GM23338 (cell line): ENCODE measurements at regions not wholly inside any gene's neighbourhood (a gene's known extent, or its start where the extent isn't known, plus 50 kb on each side); places are given as distances from the start of the nearest gene placed in this dataset.

Experiments used
- ATAC-seq: fragments of 200-7000 bp; cut with Tn5 transposase; 3 replicates; pipeline ENCODE4 v1.9.1; 2020
- DNase-seq: peaks from one replicate; pipeline ENCODE4 v3.0.0-alpha.2; 2015; ENCODE audit warnings: low spot score
- H2AFZ ChIP-seq: fragments of 200-600 bp; sonication (generic); 2 replicates; pipeline ENCODE4 v1.8.0; 2016; ENCODE audit warnings: antibody characterized with exemption, mild to moderate bottlenecking, moderate library complexity
- H3F3A ChIP-seq: fragments of 200-600 bp; sonication (generic); replicated peaks from 2 replicates; pipeline ENCODE4 v1.8.0; 2017; ENCODE audit warnings: antibody characterized with exemption, mixed run types, low read depth
- H3K27ac ChIP-seq: fragments of 200-600 bp; sonication (generic); 2 replicates; pipeline ENCODE4 v1.6.1; 2016; ENCODE audit warnings: low read depth
- H3K27me3 ChIP-seq: fragments of 200-600 bp; sonication (generic); 2 replicates; pipeline ENCODE4 v1.8.0; 2016; ENCODE audit warnings: mild to moderate bottlenecking, mixed run types, moderate library complexity; ENCODE audit not compliant: insufficient read depth
- H3K36me3 ChIP-seq: fragments of 200-600 bp; sonication (generic); 2 replicates; pipeline ENCODE4 v1.8.0; 2016; ENCODE audit warnings: mild to moderate bottlenecking; ENCODE audit not compliant: insufficient read depth
- H3K4me1 ChIP-seq: fragments of 200-600 bp; sonication (generic); 2 replicates; pipeline ENCODE4 v1.8.0; 2016; ENCODE audit warnings: mild to moderate bottlenecking, moderate library complexity; ENCODE audit not compliant: insufficient read depth
- H3K4me2 ChIP-seq: fragments of 200-600 bp; sonication (generic); 2 replicates; pipeline ENCODE4 v1.7.1; 2017; ENCODE audit warnings: mixed run types
- H3K4me3 ChIP-seq: fragments of 200-600 bp; sonication (generic); 2 replicates; pipeline ENCODE4 v1.6.1; 2016; ENCODE audit warnings: mixed run types
- H3K79me2 ChIP-seq: fragments of 200-600 bp; sonication (generic); replicated peaks from 2 replicates; pipeline ENCODE4 v1.8.0; 2017; ENCODE audit warnings: mild to moderate bottlenecking; ENCODE audit not compliant: insufficient read depth
- H3K9me2 ChIP-seq: fragments of 200-600 bp; sonication (generic); 2 replicates; pipeline ENCODE4 v1.8.0; 2017; ENCODE audit not compliant: insufficient read depth
- H4K20me1 ChIP-seq: fragments of 200-600 bp; sonication (generic); replicated peaks from 2 replicates; pipeline ENCODE4 v1.8.0; 2017; ENCODE audit warnings: mild to moderate bottlenecking; ENCODE audit not compliant: insufficient read depth
- H3K27ac Mint-ChIP-seq: 2 replicates; pipeline ENCODE4 v1.8.0; 2020; ENCODE audit warnings: inconsistent platforms, mild to moderate bottlenecking, moderate library complexity, mixed read lengths
- H3K27me3 Mint-ChIP-seq: 3 replicates; pipeline ENCODE4 v1.8.0; 2022; ENCODE audit warnings: low read depth, mild to moderate bottlenecking, moderate library complexity, mixed read lengths, inconsistent platforms; ENCODE audit not compliant: insufficient read depth, poor library complexity
- H3K36me3 Mint-ChIP-seq: 3 replicates; pipeline ENCODE4 v1.8.0; 2021; ENCODE audit warnings: low read depth, mild to moderate bottlenecking, inconsistent platforms, moderate library complexity, mixed read lengths
- H3K4me1 Mint-ChIP-seq: 3 replicates; pipeline ENCODE4 v1.8.0; 2020; ENCODE audit warnings: mild to moderate bottlenecking, inconsistent platforms, mixed read lengths
- H3K4me3 Mint-ChIP-seq: 3 replicates; pipeline ENCODE4 v1.8.0; 2021; ENCODE audit warnings: moderate library complexity, mild to moderate bottlenecking, inconsistent platforms, mixed read lengths
- H3K9me3 Mint-ChIP-seq: 3 replicates; pipeline ENCODE4 v1.8.0; 2020; ENCODE audit warnings: moderate library complexity, mild to moderate bottlenecking, inconsistent platforms, mixed read lengths
- CREB1 ChIP-seq: fragments of 250-450 bp; sonication (Bioruptor Pico); IDR thresholded peaks from 2 replicates; pipeline ENCODE4 v1.5.0; 2020; ENCODE audit warnings: low read depth, mild to moderate bottlenecking, moderate library complexity
- EZH2 ChIP-seq: fragments of 200-600 bp; sonication (generic); IDR thresholded peaks from one replicate; pipeline ENCODE4 v1.8.0; 2017; ENCODE audit warnings: antibody characterized with exemption, mild to moderate bottlenecking, low read depth; ENCODE audit not compliant: unreplicated experiment
- JUNB ChIP-seq: IDR thresholded peaks from one replicate; pipeline ENCODE4 v1.6.1; 2016; ENCODE audit warnings: antibody characterized with exemption; ENCODE audit not compliant: unreplicated experiment
- NANOG ChIP-seq: IDR thresholded peaks from 2 replicates; pipeline ENCODE4 v1.6.1; 2016; ENCODE audit warnings: antibody characterized with exemption, borderline replicate concordance
- POLR2AphosphoS5 ChIP-seq: IDR thresholded peaks from 2 replicates; pipeline ENCODE4 v1.6.1; 2016; ENCODE audit warnings: antibody characterized with exemption, low read depth
- REST ChIP-seq: IDR thresholded peaks from one replicate; pipeline ENCODE4 v1.6.1; 2018; ENCODE audit warnings: antibody characterized with exemption; ENCODE audit not compliant: unreplicated experiment
- STAT1 ChIP-seq: IDR thresholded peaks from one replicate; pipeline ENCODE4 v1.6.1; 2016; ENCODE audit warnings: antibody characterized with exemption; ENCODE audit not compliant: unreplicated experiment
- TF ChIP-seq, protein P1 (sequence below): fragments of 250-450 bp; sonication (Bioruptor Pico); IDR thresholded peaks from 2 replicates; pipeline ENCODE4 v1.5.0; 2020; ENCODE audit warnings: mild to moderate bottlenecking, moderate library complexity
- TF ChIP-seq, protein P2 (sequence below), 2 experiments: fragments of 200-600 bp in 1 of 2; sonication (generic) in 1 of 2; conservative IDR thresholded peaks; 2 replicates each; pipeline versions ENCODE4 v1.5.1 to v1.6.1; 2016 to 2017; ENCODE audit warnings: antibody characterized with exemption in 2 of 2, low read depth in 2 of 2, mild to moderate bottlenecking in 2 of 2, moderate library complexity in 1 of 2

GRCh38 chr10:78964952-78965633, 103.7 kb upstream of the ZMIZ1 start:
- H3K27me3 Mint-ChIP-seq: peaks cover 22% of the 10 kb centered on the region
- no peak overlapping the region; the same call in 2 of the 3 replicates for H3K4me3 Mint-ChIP-seq
- H3K27ac Mint-ChIP-seq: peak overlapping the region; percentile 97
- peak; percentile 90 for ATAC-seq
- Histone ChIP-seq H2AFZ (no peak overlapping the region), H3F3A (no peaks in the 10 kb centered on the region), H4K20me1 (no peaks in the 10 kb centered on the region), H3K27me3 (no peaks in the 10 kb centered on the region), H3K4me2 (peak overlapping the region; percentile 62), H3K4me1 (peaks cover 14% of the 10 kb centered on the region; the same call in 1 of the 2 replicates), H3K9me2 (no peaks in the 10 kb centered on the region), H3K4me3 (0 out of 2 replicates have a peak overlapping the region, but pooled peaks have one; percentile 35), H3K36me3 (no peaks in the 10 kb centered on the region), H3K27ac (no peak overlapping the region), H3K79me2 (no peaks in the 10 kb centered on the region)
- H3K36me3 Mint-ChIP-seq: no peaks in the 10 kb centered on the region
- no peaks in the 10 kb centered on the region for H3K9me3 Mint-ChIP-seq
- TF ChIP-seq NANOG: no peak
- TF ChIP-seq POLR2AphosphoS5: no peak
- no peak for TF ChIP-seq EZH2
- TF ChIP-seq CREB1: peak; percentile 61
- TF ChIP-seq STAT1: no peak
- TF ChIP-seq JUNB: no peak
- TF ChIP-seq, protein P1, sequence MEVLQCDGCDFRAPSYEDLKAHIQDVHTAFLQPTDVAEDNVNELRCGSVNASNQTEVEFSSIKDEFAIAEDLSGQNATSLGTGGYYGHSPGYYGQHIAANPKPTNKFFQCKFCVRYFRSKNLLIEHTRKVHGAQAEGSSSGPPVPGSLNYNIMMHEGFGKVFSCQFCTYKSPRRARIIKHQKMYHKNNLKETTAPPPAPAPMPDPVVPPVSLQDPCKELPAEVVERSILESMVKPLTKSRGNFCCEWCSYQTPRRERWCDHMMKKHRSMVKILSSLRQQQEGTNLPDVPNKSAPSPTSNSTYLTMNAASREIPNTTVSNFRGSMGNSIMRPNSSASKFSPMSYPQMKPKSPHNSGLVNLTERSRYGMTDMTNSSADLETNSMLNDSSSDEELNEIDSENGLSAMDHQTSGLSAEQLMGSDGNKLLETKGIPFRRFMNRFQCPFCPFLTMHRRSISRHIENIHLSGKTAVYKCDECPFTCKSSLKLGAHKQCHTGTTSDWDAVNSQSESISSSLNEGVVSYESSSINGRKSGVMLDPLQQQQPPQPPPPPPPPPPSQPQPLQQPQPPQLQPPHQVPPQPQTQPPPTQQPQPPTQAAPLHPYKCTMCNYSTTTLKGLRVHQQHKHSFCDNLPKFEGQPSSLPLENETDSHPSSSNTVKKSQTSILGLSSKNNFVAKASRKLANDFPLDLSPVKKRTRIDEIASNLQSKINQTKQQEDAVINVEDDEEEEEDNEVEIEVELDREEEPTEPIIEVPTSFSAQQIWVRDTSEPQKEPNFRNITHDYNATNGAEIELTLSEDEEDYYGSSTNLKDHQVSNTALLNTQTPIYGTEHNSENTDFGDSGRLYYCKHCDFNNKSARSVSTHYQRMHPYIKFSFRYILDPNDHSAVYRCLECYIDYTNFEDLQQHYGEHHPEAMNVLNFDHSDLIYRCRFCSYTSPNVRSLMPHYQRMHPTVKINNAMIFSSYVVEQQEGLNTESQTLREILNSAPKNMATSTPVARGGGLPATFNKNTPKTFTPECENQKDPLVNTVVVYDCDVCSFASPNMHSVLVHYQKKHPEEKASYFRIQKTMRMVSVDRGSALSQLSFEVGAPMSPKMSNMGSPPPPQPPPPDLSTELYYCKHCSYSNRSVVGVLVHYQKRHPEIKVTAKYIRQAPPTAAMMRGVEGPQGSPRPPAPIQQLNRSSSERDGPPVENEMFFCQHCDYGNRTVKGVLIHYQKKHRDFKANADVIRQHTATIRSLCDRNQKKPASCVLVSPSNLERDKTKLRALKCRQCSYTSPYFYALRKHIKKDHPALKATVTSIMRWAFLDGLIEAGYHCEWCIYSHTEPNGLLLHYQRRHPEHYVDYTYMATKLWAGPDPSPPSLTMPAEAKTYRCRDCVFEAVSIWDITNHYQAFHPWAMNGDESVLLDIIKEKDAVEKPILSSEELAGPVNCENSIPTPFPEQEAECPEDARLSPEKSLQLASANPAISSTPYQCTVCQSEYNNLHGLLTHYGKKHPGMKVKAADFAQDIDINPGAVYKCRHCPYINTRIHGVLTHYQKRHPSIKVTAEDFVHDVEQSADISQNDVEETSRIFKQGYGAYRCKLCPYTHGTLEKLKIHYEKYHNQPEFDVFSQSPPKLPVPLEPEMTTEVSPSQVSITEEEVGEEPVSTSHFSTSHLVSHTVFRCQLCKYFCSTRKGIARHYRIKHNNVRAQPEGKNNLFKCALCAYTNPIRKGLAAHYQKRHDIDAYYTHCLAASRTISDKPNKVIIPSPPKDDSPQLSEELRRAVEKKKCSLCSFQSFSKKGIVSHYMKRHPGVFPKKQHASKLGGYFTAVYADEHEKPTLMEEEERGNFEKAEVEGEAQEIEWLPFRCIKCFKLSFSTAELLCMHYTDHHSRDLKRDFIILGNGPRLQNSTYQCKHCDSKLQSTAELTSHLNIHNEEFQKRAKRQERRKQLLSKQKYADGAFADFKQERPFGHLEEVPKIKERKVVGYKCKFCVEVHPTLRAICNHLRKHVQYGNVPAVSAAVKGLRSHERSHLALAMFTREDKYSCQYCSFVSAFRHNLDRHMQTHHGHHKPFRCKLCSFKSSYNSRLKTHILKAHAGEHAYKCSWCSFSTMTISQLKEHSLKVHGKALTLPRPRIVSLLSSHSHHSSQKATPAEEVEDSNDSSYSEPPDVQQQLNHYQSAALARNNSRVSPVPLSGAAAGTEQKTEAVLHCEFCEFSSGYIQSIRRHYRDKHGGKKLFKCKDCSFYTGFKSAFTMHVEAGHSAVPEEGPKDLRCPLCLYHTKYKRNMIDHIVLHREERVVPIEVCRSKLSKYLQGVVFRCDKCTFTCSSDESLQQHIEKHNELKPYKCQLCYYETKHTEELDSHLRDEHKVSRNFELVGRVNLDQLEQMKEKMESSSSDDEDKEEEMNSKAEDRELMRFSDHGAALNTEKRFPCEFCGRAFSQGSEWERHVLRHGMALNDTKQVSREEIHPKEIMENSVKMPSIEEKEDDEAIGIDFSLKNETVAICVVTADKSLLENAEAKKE (CRISPR knock-in tag): peak; percentile 35; the same call in 1 of the 2 replicates
- TF ChIP-seq REST: no peak
- TF ChIP-seq, protein P2, sequence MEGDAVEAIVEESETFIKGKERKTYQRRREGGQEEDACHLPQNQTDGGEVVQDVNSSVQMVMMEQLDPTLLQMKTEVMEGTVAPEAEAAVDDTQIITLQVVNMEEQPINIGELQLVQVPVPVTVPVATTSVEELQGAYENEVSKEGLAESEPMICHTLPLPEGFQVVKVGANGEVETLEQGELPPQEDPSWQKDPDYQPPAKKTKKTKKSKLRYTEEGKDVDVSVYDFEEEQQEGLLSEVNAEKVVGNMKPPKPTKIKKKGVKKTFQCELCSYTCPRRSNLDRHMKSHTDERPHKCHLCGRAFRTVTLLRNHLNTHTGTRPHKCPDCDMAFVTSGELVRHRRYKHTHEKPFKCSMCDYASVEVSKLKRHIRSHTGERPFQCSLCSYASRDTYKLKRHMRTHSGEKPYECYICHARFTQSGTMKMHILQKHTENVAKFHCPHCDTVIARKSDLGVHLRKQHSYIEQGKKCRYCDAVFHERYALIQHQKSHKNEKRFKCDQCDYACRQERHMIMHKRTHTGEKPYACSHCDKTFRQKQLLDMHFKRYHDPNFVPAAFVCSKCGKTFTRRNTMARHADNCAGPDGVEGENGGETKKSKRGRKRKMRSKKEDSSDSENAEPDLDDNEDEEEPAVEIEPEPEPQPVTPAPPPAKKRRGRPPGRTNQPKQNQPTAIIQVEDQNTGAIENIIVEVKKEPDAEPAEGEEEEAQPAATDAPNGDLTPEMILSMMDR (conservative IDR thresholded peaks at IDR 0.05; ENCODE audit: low read depth in 2 of 2): 0 out of 4 replicates have a peak, but pooled peaks of 1 of the 2 experiments have one; percentile 2
- peaks cover 40% of the 10 kb centered on the region for H3K4me1 Mint-ChIP-seq
- peak; percentile 81 for DNase-seq
